Right lobe of liver (tissue), 6 donors: ENCODE measurements at regions not wholly inside any gene's neighbourhood (a gene's known extent, or its start where the extent isn't known, plus 50 kb on each side); places are given as distances from the start of the nearest gene placed in this dataset.

ENCODE experiments used
- ATAC-seq, 4 donors: fragments of 200-7000 bp; cut with Tn5 transposase; one replicate each; pipeline ENCODE4 v1.9.1; 2020; ENCODE audit warnings: mild to moderate bottlenecking in 4 of 4, moderate library complexity in 4 of 4
- DNase-seq, 3 donors: peaks; one replicate each; pipeline ENCODE4 v3.0.0-alpha.2; 2020
- H3K27ac ChIP-seq, 3 donors: fragments of 200-600 bp; one replicate each; pipeline ENCODE4 v1.8.0; 2022
- H3K27me3 ChIP-seq, 2 donors: fragments of 200-600 bp; one replicate each; pipeline ENCODE4 v1.8.0; 2022
- H3K36me3 ChIP-seq, 4 donors: fragments of 200-600 bp; sonication (generic) in 1 of 4; one replicate each; pipeline versions ENCODE4 v1.5.1 to v1.8.0; 2017 to 2022; ENCODE audit warnings: control low read depth in 1 of 4
- H3K4me1 ChIP-seq, 4 donors: fragments of 200-600 bp; sonication (generic) in 1 of 4; one replicate each; pipeline versions ENCODE4 v1.5.1 to v1.8.0; 2017 to 2022; ENCODE audit warnings: control low read depth in 1 of 4
- H3K4me3 ChIP-seq, 3 donors: fragments of 200-600 bp; one replicate each; pipeline ENCODE4 v1.8.0; 2022
- H3K9me3 ChIP-seq, 4 donors: fragments of 200-600 bp; sonication (generic) in 1 of 4; one replicate each; pipeline versions ENCODE4 v1.5.1 to v1.8.0; 2017 to 2022; ENCODE audit warnings: control low read depth in 1 of 4
- POLR2A ChIP-seq: fragments of 450-650 bp; IDR thresholded peaks from one replicate; pipeline ENCODE4 v1.6.1; 2017; ENCODE audit warnings: antibody characterized with exemption, mild to moderate bottlenecking
- WGBS: methylation state at CpG from one replicate; pipeline ENCODE4 v1.1.6; 2018; ENCODE audit warnings: low coverage, low lambda C conversion rate; ENCODE audit not compliant: insufficient coverage; ENCODE audit errors: missing lambda C conversion rate; 5-methylcytosine and 5-hydroxymethylcytosine counted together
- intact Hi-C, 2 donors: fragments of 100-400 bp; cut with DNase I; formaldehyde crosslinking; loops; one replicate each; pipeline versions ENCODE4 v1.11.2 to v1.14.1; 2022
- TF ChIP-seq, protein P1 (sequence below), 4 donors: fragments of 200-600 bp in 3 of 4; fragments of 450-650 bp in 1 of 4; IDR thresholded peaks; one replicate each; pipeline versions ENCODE4 v1.5.1 to v1.8.0; 2016 to 2022; ENCODE audit warnings: antibody characterized with exemption in 4 of 4, mild to moderate bottlenecking in 2 of 4
- donor health status: DM: no; HTN: yes; CAD: no.
- donor health status: DM: no; HTN: no; CAD: no.
- donor health status: DM: no; HTN: no; CAD: no.
- donor health status: DM: no; HTN: yes; CAD: no.
- donor health status: DM: no; HTN: yes; CAD: no.

DNA sequence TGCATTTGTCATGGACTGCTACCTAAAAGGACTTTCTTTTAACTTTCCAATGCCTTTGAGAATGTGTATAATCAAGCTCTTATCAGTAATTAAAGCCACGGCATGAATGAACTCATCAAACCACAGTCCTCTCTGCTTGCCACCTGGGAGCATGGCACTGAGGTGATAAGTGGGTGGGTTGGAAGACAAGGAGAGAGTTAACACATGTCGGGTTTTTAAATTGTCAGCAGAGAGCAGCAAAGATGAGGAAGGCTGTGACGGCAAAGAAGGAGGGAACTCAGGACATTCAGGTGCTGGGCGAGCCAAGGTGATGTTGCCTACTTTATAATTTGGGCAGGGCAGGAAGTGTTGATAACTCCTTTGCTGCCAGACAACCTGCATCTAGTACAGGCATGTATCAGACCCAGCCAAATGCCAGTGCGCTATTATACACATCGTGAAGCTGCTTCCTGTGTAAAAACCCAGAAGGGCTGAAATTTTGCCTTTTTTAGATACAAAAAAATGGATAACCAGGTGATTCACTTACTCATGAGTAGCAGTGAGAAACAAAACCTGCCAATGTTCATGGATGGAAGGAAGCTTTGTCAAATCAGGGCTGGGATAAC, 269.1 kb downstream of the KIF4B start:
- no peak overlapping the region for H3K27ac ChIP-seq

DNA sequence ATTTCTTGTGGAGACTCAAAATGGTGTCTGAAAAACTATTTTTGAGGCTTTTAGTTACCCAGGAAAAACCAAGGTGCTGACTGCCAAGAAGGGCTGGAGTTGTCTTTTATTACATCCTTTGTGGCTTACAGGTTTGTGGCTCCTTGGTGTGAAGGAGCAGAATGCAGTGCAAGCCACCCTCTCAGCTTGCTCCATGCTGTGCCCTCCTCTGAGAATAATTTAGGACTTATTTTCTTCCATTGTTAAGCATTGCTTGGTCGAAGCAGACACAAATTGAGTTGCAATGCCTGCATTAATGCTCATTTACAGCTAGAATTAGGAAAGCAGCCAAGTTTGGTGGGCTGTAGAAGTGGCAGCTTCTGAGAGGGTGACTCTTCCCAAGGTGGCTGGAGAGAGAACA, 272.2 kb downstream of the KIF4B start:
- no peak for DNase-seq
- Histone ChIP-seq H3K36me3 (no peaks in the 10 kb centered on the region), H3K27ac (no peak overlapping the region), H3K27me3 (no peaks in the 10 kb centered on the region), H3K9me3 (no peaks in the 10 kb centered on the region), H3K4me1 (no peaks in the 10 kb centered on the region), H3K4me3 (no peak overlapping the region)
- TF ChIP-seq, protein P1, sequence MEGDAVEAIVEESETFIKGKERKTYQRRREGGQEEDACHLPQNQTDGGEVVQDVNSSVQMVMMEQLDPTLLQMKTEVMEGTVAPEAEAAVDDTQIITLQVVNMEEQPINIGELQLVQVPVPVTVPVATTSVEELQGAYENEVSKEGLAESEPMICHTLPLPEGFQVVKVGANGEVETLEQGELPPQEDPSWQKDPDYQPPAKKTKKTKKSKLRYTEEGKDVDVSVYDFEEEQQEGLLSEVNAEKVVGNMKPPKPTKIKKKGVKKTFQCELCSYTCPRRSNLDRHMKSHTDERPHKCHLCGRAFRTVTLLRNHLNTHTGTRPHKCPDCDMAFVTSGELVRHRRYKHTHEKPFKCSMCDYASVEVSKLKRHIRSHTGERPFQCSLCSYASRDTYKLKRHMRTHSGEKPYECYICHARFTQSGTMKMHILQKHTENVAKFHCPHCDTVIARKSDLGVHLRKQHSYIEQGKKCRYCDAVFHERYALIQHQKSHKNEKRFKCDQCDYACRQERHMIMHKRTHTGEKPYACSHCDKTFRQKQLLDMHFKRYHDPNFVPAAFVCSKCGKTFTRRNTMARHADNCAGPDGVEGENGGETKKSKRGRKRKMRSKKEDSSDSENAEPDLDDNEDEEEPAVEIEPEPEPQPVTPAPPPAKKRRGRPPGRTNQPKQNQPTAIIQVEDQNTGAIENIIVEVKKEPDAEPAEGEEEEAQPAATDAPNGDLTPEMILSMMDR (IDR thresholded peaks at IDR 0.05), result no peak
- no peak for TF ChIP-seq POLR2A
- WGBS, result 27% methylated on average over 1 of the region's 1 CpG
- ATAC-seq, result no peak
- intact Hi-C loops, result no loop called here

More for the DNA sequence above, 269.1 kb downstream of the KIF4B start:
- 52% methylated on average over 5 of the region's 6 CpGs for WGBS
- Histone ChIP-seq H3K36me3 (no peaks in the 10 kb centered on the region), H3K9me3 (no peaks in the 10 kb centered on the region), H3K27me3 (no peaks in the 10 kb centered on the region), H3K4me1 (no peaks in the 10 kb centered on the region), H3K4me3 (no peak overlapping the region)
- no peak for TF ChIP-seq POLR2A
- TF ChIP-seq, protein P1 (IDR thresholded peaks at IDR 0.05), result no peak
- DNase-seq (no peak), ATAC-seq (no peak)
- intact Hi-C loops, result no loop called here

DNA sequence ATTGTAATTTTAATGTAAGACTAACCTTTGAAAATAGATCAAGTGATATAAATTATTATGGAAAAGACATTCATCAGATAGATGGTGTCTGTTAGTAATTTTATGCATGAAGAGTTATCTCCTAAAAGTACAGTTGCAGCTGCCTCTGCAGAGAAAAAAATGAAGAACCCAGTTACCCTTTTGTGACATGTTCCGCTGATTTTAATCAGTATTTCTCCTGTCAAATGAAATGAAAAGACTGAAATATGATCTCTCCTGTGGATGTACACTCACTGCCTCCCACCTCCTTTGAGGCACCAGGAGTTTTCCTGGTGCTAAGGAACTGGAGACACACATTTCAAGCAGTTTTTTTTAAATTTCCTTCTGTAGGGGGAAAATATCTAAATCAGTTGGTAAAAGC, 277.4 kb downstream of the KIF4B start:
- Histone ChIP-seq H3K27me3 (no peaks in the 10 kb centered on the region), H3K27ac (no peak overlapping the region), H3K4me1 (no peaks in the 10 kb centered on the region), H3K9me3 (no peaks in the 10 kb centered on the region), H3K36me3 (no peaks in the 10 kb centered on the region), H3K4me3 (no peak overlapping the region)
- intact Hi-C loops, result no loop called here
- WGBS, result 50% methylated on average over 1 of the region's 1 CpG
- DNase-seq (no peak), ATAC-seq (no peak)
- TF ChIP-seq, protein P1 (IDR thresholded peaks at IDR 0.05), result no peak
- no peak for TF ChIP-seq POLR2A

DNA sequence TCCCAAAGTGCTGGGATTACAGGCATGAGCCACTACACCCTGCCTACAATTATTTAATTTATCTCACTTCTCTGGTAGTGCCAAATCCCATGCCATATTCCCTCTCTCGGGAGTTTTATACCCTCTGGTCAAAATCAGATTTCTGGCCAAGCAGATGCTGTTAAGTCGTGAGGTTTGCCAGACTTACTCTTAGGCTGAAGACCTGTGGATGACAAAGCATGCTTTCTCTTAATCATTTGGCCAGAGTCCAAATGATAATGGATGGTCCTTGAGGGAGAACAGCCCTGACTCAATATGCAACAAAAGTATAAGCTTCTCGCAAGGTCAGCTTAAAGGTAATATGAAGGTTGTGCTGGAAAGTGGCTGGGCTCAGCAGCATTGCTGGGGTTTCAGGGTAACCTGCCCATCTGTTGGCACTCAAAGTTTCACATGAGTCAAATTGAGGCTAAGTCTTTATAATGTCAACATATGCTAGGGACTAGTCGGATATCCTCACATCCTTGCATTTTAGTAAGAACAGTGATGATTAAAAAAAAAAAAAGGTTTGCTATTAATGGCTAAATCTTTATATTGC, 280.1 kb downstream of the KIF4B start:
- H3K27me3 ChIP-seq, result no peaks in the 10 kb centered on the region
- H3K4me1 ChIP-seq, result no peaks in the 10 kb centered on the region
- intact Hi-C loops, result no loop called here
- no peak for ATAC-seq
- no peaks in the 10 kb centered on the region for H3K36me3 ChIP-seq
- no peak overlapping the region for H3K4me3 ChIP-seq
- DNase-seq, result no peak
- WGBS, result 71% methylated on average over 4 of the region's 4 CpGs
- no peak for TF ChIP-seq POLR2A
- TF ChIP-seq, protein P1 (IDR thresholded peaks at IDR 0.05), result no peak
- no peaks in the 10 kb centered on the region for H3K9me3 ChIP-seq
- H3K27ac ChIP-seq, result no peak overlapping the region
